Gastrocnemius medialis (tissue), 4 donors: ENCODE measurements at regions not wholly inside any gene's neighbourhood (a gene's known extent, or its start where the extent isn't known, plus 50 kb on each side); places are given as distances from the start of the nearest gene placed in this dataset.

Experiments used
- ATAC-seq, 2 donors: fragments of 150-250 bp; one replicate each; pipeline ENCODE4 v1.9.1; 2016
- DNase-seq, 2 donors: peaks; one replicate each; pipeline ENCODE4 v3.0.0-alpha.2; 2019
- H3K27ac ChIP-seq, 4 donors: fragments of 200-600 bp; sonication (generic); 1 replicate in 1 of 4; 2 replicates in 3 of 4; pipeline ENCODE4 v1.5.1; 2016 to 2018; ENCODE audit warnings: mild to moderate bottlenecking in 2 of 4, moderate library complexity in 1 of 4
- H3K27me3 ChIP-seq, 3 donors: fragments of 200-600 bp; sonication (generic) in 2 of 3; 1 replicate in 1 of 3; 2 replicates in 2 of 3; pipeline versions ENCODE4 v1.5.1 to v1.6.0; 2016 to 2019; ENCODE audit warnings: mild to moderate bottlenecking in 1 of 3, moderate library complexity in 1 of 3
- H3K36me3 ChIP-seq, 2 donors: fragments of 200-600 bp; sonication (generic) in 1 of 2; one replicate each; pipeline ENCODE4 v1.5.1; 2017 to 2018
- H3K4me1 ChIP-seq, 2 donors: fragments of 200-600 bp; sonication (generic) in 1 of 2; one replicate each; pipeline ENCODE4 v1.5.1; 2016 to 2017; ENCODE audit warnings: mild to moderate bottlenecking in 2 of 2
- H3K4me3 ChIP-seq, 4 donors: fragments of 200-600 bp; sonication (generic) in 3 of 4; 1 replicate in 1 of 4; 2 replicates in 3 of 4; pipeline ENCODE4 v1.5.1; 2016 to 2019; ENCODE audit warnings: mild to moderate bottlenecking in 2 of 4
- H3K9me3 ChIP-seq, 3 donors: fragments of 200-600 bp; sonication (generic) in 2 of 3; 1 replicate in 1 of 3; 2 replicates in 2 of 3; pipeline ENCODE4 v1.5.1; 2016 to 2019
- CTCF ChIP-seq, 5 experiments: fragments of 450-650 bp in 3 of 5; fragments of 200-600 bp in 2 of 5; sonication (generic) in 2 of 5; IDR thresholded peaks in 4 of 5; conservative IDR thresholded peaks in 1 of 5; 1 replicate in 4 of 5; 2 replicates in 1 of 5; pipeline ENCODE4 v1.5.1; 2016 to 2019; ENCODE audit warnings: antibody characterized with exemption in 5 of 5, mild to moderate bottlenecking in 3 of 5, moderate library complexity in 3 of 5
- POLR2A ChIP-seq, 2 donors: fragments of 450-650 bp; IDR thresholded peaks; one replicate each; pipeline ENCODE4 v1.6.1; 2017; ENCODE audit warnings: antibody characterized with exemption in 2 of 2, mild to moderate bottlenecking in 2 of 2, moderate library complexity in 2 of 2
- in situ Hi-C, 4 donors: fragments of 200-750 bp; cut with MboI; loops; one replicate each; pipeline versions ENCODE4 v1.15.0 to v1.8.0; 2017; ENCODE audit warnings: low sequenced_read_pairs in 4 of 4
- intact Hi-C: fragments of 100-400 bp; cut with DNase I; formaldehyde crosslinking; loops from one replicate; pipeline ENCODE4 v1.15.1; 2023; ENCODE audit warnings: low total_unique reads

- Histone ChIP-seq H3K36me3 (no peaks in the 10 kb centered on the region), H3K9me3 (no peaks in the 10 kb centered on the region), H3K27ac (no peak overlapping the region), H3K4me1 (no peaks in the 10 kb centered on the region), H3K27me3 (no peaks in the 10 kb centered on the region), H3K4me3 (no peak overlapping the region)
- TF ChIP-seq CTCF (IDR thresholded peaks at IDR 0.05 in 4 of 5, conservative IDR thresholded peaks at IDR 0.05 in 1 of 5) (no peak), POLR2A (IDR thresholded peaks at IDR 0.05) (no peak)
- DNase-seq (no peak), ATAC-seq (no peak)
- intact Hi-C loops (no loop called here), in situ Hi-C loops (no loop called here)
Observed at GRCh38 chr2:80863147-80863714, 558.7 kb upstream of the LRRTM1 start.

GRCh38 chr2:80858965-80859364, 554.4 kb upstream of the LRRTM1 start:
- no peaks in the 10 kb centered on the region for H3K36me3 ChIP-seq
- H3K9me3 ChIP-seq: no peaks in the 10 kb centered on the region
- intact Hi-C loops: no loop called here
- DNase-seq (no peak), ATAC-seq (no peak)
- no peak overlapping the region for H3K4me3 ChIP-seq
- H3K27ac ChIP-seq: no peak overlapping the region
- in situ Hi-C loops: no loop called here
- no peaks in the 10 kb centered on the region for H3K4me1 ChIP-seq
- no peak for TF ChIP-seq CTCF (IDR thresholded peaks at IDR 0.05 in 4 of 5, conservative IDR thresholded peaks at IDR 0.05 in 1 of 5)
- no peak for TF ChIP-seq POLR2A (IDR thresholded peaks at IDR 0.05)
- no peaks in the 10 kb centered on the region for H3K27me3 ChIP-seq

- in situ Hi-C loops: no loop called here
- Histone ChIP-seq H3K9me3 (no peaks in the 10 kb centered on the region), H3K36me3 (no peaks in the 10 kb centered on the region), H3K4me3 (no peak overlapping the region), H3K4me1 (no peaks in the 10 kb centered on the region), H3K27ac (no peak overlapping the region), H3K27me3 (no peaks in the 10 kb centered on the region)
- ATAC-seq (no peak), DNase-seq (no peak)
- intact Hi-C loops: no loop called here
- TF ChIP-seq POLR2A (IDR thresholded peaks at IDR 0.05) (no peak), CTCF (IDR thresholded peaks at IDR 0.05 in 4 of 5, conservative IDR thresholded peaks at IDR 0.05 in 1 of 5) (no peak)
Observed at GRCh38 chr2:80856227-80856626, 551.7 kb upstream of the LRRTM1 start.

- Histone ChIP-seq H3K27ac (no peak overlapping the region), H3K36me3 (no peaks in the 10 kb centered on the region), H3K9me3 (no peaks in the 10 kb centered on the region), H3K4me3 (no peak overlapping the region), H3K27me3 (no peaks in the 10 kb centered on the region), H3K4me1 (no peaks in the 10 kb centered on the region)
- TF ChIP-seq POLR2A (IDR thresholded peaks at IDR 0.05) (no peak), CTCF (IDR thresholded peaks at IDR 0.05 in 4 of 5, conservative IDR thresholded peaks at IDR 0.05 in 1 of 5) (no peak)
- intact Hi-C loops: no loop called here
- DNase-seq (no peak), ATAC-seq (no peak)
- in situ Hi-C loops: no loop called here
Observed at GRCh38 chr2:80854831-80855230, 550.3 kb upstream of the LRRTM1 start.

GRCh38 chr2:80852808-80853139, 548.2 kb upstream of the LRRTM1 start:
- Histone ChIP-seq H3K27me3 (no peaks in the 10 kb centered on the region), H3K4me1 (no peaks in the 10 kb centered on the region), H3K36me3 (no peaks in the 10 kb centered on the region), H3K9me3 (no peaks in the 10 kb centered on the region), H3K27ac (no peak overlapping the region), H3K4me3 (no peak overlapping the region)
- ATAC-seq: no peak
- intact Hi-C loops: no loop called here
- in situ Hi-C loops: no loop called here
- DNase-seq: no peak
- no peak for TF ChIP-seq POLR2A (IDR thresholded peaks at IDR 0.05)
- TF ChIP-seq CTCF (IDR thresholded peaks at IDR 0.05 in 4 of 5, conservative IDR thresholded peaks at IDR 0.05 in 1 of 5): no peak
